SK-N-SH (cell line): ENCODE measurements at regions not wholly inside any gene's neighbourhood (a gene's known extent, or its start where the extent isn't known, plus 50 kb on each side); places are given as distances from the start of the nearest gene placed in this dataset.

ENCODE experiments used
- CTCF ChIA-PET: fragments of 300-600, 350-600 bp; formaldehyde crosslinking; extraction: SDS; loops from one replicate; lab custom pipeline; 2021; lab: Yijun Ruan, JAX
- POLR2A ChIA-PET: fragments of 350-600 bp; sonication (Branson Sonifier 250); formaldehyde crosslinking; extraction: SDS; loops from one replicate; lab custom pipeline; 2020; ENCODE audit warnings: antibody characterized with exemption, inconsistent platforms; lab: Yijun Ruan, JAX
- DNase-seq: peaks from one replicate; pipeline ENCODE4 v3.0.0; 2012
- H2AFZ ChIP-seq: fragments of 200-600 bp; sonication (generic); 2 replicates; pipeline ENCODE4 v1.8.1; 2016; ENCODE audit warnings: antibody characterized with exemption, mild to moderate bottlenecking, low read depth
- H3F3A ChIP-seq: fragments of 200-600 bp; sonication (generic); replicated peaks from 2 replicates; pipeline ENCODE3; 2016; ENCODE audit warnings: antibody characterized with exemption, mild to moderate bottlenecking; ENCODE audit not compliant: insufficient read depth
- H3K27ac ChIP-seq, 2 experiments: fragments of 200-500 bp in 1 of 2; fragments of 200-600 bp in 1 of 2; sonication (Bioruptor generic) in 1 of 2; sonication (generic), shearing (Covaris generic) in 1 of 2; 2 replicates each; pipeline versions ENCODE4 v1.5.1 to v1.6.1; 2014 to 2016; ENCODE audit warnings: low read depth in 2 of 2, inconsistent platforms in 1 of 2, low read length in 1 of 2, mild to moderate bottlenecking in 1 of 2, mixed read lengths in 1 of 2
- H3K27me3 ChIP-seq: fragments of 200-600 bp; sonication (generic), shearing (Covaris generic); 2 replicates; pipeline ENCODE4 v1.6.1; 2016; ENCODE audit warnings: mixed run types; ENCODE audit not compliant: insufficient read depth
- H3K36me3 ChIP-seq, 2 experiments: fragments of 200-500 bp in 1 of 2; fragments of 200-600 bp in 1 of 2; sonication (Bioruptor generic) in 1 of 2; sonication (generic) in 1 of 2; replicated peaks in 1 of 2; 2 replicates each; pipeline versions ENCODE3 to v1.5.1; 2014 to 2016; ENCODE audit warnings: low read length in 1 of 2, mild to moderate bottlenecking in 1 of 2; ENCODE audit not compliant: insufficient read depth in 2 of 2, control insufficient read depth in 1 of 2
- H3K4me1 ChIP-seq, 2 experiments: fragments of 200-500 bp in 1 of 2; fragments of 200-600 bp in 1 of 2; sonication (Bioruptor generic) in 1 of 2; sonication (generic), shearing (Covaris generic) in 1 of 2; 2 replicates each; pipeline versions ENCODE4 v1.5.1 to v1.6.1; 2014 to 2016; ENCODE audit warnings: low read depth in 1 of 2, low read length in 1 of 2, mixed run types in 1 of 2; ENCODE audit not compliant: insufficient read depth in 2 of 2, control insufficient read depth in 1 of 2
- H3K4me2 ChIP-seq: fragments of 200-600 bp; sonication (generic), shearing (Covaris generic); 2 replicates; pipeline ENCODE4 v1.6.1; 2017; ENCODE audit warnings: mixed run types
- H3K4me3 ChIP-seq, 2 experiments: fragments of 200-500 bp in 1 of 2; fragments of 200-600 bp in 1 of 2; sonication (Bioruptor generic) in 1 of 2; sonication (generic), shearing (Covaris generic) in 1 of 2; 2 replicates each; pipeline versions ENCODE4 v1.5.1 to v1.8.1; 2014 to 2016; ENCODE audit warnings: low read depth in 2 of 2, inconsistent platforms in 1 of 2, low read length in 1 of 2, mild to moderate bottlenecking in 1 of 2, mixed read lengths in 1 of 2, moderate library complexity in 1 of 2
- H3K79me2 ChIP-seq: fragments of 200-600 bp; sonication (generic); 2 replicates; pipeline ENCODE4 v1.8.1; 2017; ENCODE audit warnings: mild to moderate bottlenecking; ENCODE audit not compliant: insufficient read depth
- H3K9ac ChIP-seq: fragments of 200-600 bp; sonication (generic); 2 replicates; pipeline ENCODE4 v1.6.1; 2017; ENCODE audit warnings: mixed run types
- H3K9me2 ChIP-seq: fragments of 200-600 bp; sonication (generic); 2 replicates; pipeline ENCODE4 v1.6.1; 2017; ENCODE audit warnings: mixed run types
- H3K9me3 ChIP-seq: fragments of 200-600 bp; sonication (generic); 2 replicates; pipeline ENCODE4 v1.6.1; 2017; ENCODE audit warnings: mixed run types, mild to moderate bottlenecking, moderate library complexity
- H4K20me1 ChIP-seq: fragments of 200-600 bp; sonication (generic); 2 replicates; pipeline ENCODE4 v1.6.1; 2017; ENCODE audit warnings: mild to moderate bottlenecking, mixed run types; ENCODE audit not compliant: insufficient read depth
- CTCF ChIP-seq: fragments of 200-600 bp; sonication (generic); IDR thresholded peaks from 2 replicates; pipeline ENCODE4 v1.6.1; 2017; ENCODE audit warnings: antibody characterized with exemption, mild to moderate bottlenecking, moderate library complexity
- ELF1 ChIP-seq: IDR thresholded peaks from 2 replicates; pipeline ENCODE4 v1.4.0; 2012
- EP300 ChIP-seq, 2 experiments: IDR thresholded peaks; 2 replicates each; pipeline versions ENCODE4 v1.4.0 to v1.6.1; 2012; ENCODE audit warnings: borderline replicate concordance in 1 of 2, low read depth in 1 of 2, low read length in 1 of 2
- FOXM1 ChIP-seq: IDR thresholded peaks from 2 replicates; pipeline ENCODE4 v1.4.0; 2012; ENCODE audit warnings: low read depth, mild to moderate bottlenecking
- GATA2 ChIP-seq: sonication (generic); formaldehyde crosslinking; IDR thresholded peaks from 2 replicates; pipeline ENCODE4 v1.5.0; 2020; ENCODE audit warnings: mild to moderate bottlenecking, missing genetic modification reagents
- MEF2A ChIP-seq: IDR thresholded peaks from 2 replicates; pipeline ENCODE4 v1.4.0; 2012; ENCODE audit warnings: low read depth, borderline replicate concordance
- MXI1 ChIP-seq: IDR thresholded peaks from 2 replicates; pipeline ENCODE4 v1.6.1; 2012; ENCODE audit warnings: mild to moderate bottlenecking, low read depth, low read length, improper control_type of control experiment
- NFIC ChIP-seq: IDR thresholded peaks from 2 replicates; pipeline ENCODE4 v1.4.0; 2012; ENCODE audit warnings: borderline replicate concordance
- NRF1 ChIP-seq: IDR thresholded peaks from 2 replicates; pipeline ENCODE4 v1.6.1; 2012; ENCODE audit warnings: low read depth, mild to moderate bottlenecking, low read length
- RAD21 ChIP-seq: IDR thresholded peaks from 2 replicates; pipeline ENCODE4 v1.6.1; 2012; ENCODE audit warnings: mild to moderate bottlenecking, low read length
- RCOR1 ChIP-seq: fragments of 150-350 bp; IDR thresholded peaks from 2 replicates; pipeline ENCODE4 v1.6.1; 2017; ENCODE audit warnings: antibody characterized with exemption, low read length
- RXRA ChIP-seq: IDR thresholded peaks from 2 replicates; pipeline ENCODE4 v1.4.0; 2012; ENCODE audit warnings: low read depth, mild to moderate bottlenecking, borderline replicate concordance
- SMC3 ChIP-seq: IDR thresholded peaks from 2 replicates; pipeline ENCODE4 v1.6.1; 2012; ENCODE audit warnings: low read depth, low read length, improper control_type of control experiment
- TAF1 ChIP-seq: IDR thresholded peaks from 2 replicates; pipeline ENCODE4 v1.6.1; 2012; ENCODE audit warnings: low read depth, mild to moderate bottlenecking, low read length, moderate library complexity, borderline replicate concordance
- TCF12 ChIP-seq: IDR thresholded peaks from 2 replicates; pipeline ENCODE4 v1.4.0; 2012
- WGBS: methylation state at CpG from one replicate; pipeline ENCODE4 v1.1.6; 2017; ENCODE audit warnings: low lambda C conversion rate; 5-methylcytosine and 5-hydroxymethylcytosine counted together
- TF ChIP-seq, protein P1 (sequence below): IDR thresholded peaks from 2 replicates; pipeline ENCODE4; 2012
- TF ChIP-seq, protein P2 (sequence below): fragments of 150-350 bp; IDR thresholded peaks from 2 replicates; pipeline ENCODE4 v1.6.1; 2017; ENCODE audit warnings: antibody characterized with exemption, low read length, low read depth, borderline replicate concordance
- TF ChIP-seq, protein P3 (sequence below): IDR thresholded peaks from 2 replicates; pipeline ENCODE4 v1.4.0; 2012; ENCODE audit warnings: low read depth

GRCh38 chr6:56757588-56757984, 114.9 kb upstream of the DST start:
- no peaks in the 10 kb centered on the region for H3K9me3 ChIP-seq
- no peak for DNase-seq
- peak overlapping the region; percentile 15 for H3K4me2 ChIP-seq
- H3K27me3 ChIP-seq = no peaks in the 10 kb centered on the region
- TF ChIP-seq CTCF (peak; percentile 59), RCOR1 (no peak), RAD21 (peak; percentile 62), SMC3 (peak; percentile 54)
- TF ChIP-seq, protein P1, sequence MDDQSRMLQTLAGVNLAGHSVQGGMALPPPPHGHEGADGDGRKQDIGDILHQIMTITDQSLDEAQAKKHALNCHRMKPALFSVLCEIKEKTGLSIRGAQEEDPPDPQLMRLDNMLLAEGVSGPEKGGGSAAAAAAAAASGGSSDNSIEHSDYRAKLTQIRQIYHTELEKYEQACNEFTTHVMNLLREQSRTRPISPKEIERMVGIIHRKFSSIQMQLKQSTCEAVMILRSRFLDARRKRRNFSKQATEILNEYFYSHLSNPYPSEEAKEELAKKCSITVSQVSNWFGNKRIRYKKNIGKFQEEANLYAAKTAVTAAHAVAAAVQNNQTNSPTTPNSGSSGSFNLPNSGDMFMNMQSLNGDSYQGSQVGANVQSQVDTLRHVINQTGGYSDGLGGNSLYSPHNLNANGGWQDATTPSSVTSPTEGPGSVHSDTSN = no peak
- WGBS = 42% methylated on average over 1 of the region's 1 CpG
- H3K9ac ChIP-seq = no peak overlapping the region
- CTCF ChIA-PET = interaction anchor here (0.8 to 3.0 kb wide), 6 partner anchors 24 to 120 kb away, joined by 3 to 10 read pairs (median 4); no protein-coding TSS in a partner anchor
- H2AFZ ChIP-seq = no peak overlapping the region
- H3K4me3 ChIP-seq = no peak overlapping the region
- POLR2A ChIA-PET = no interaction called here
- H3K36me3 ChIP-seq = peaks cover 0 to 16% of the 10 kb centered on the region in 2 experiments
- no peaks in the 10 kb centered on the region for H3K9me2 ChIP-seq
- peaks cover 100% of the 10 kb centered on the region for H3K79me2 ChIP-seq
- peaks cover 4% of the 10 kb centered on the region for H3F3A ChIP-seq
- H3K4me1 ChIP-seq = peaks cover 13 to 57% of the 10 kb centered on the region in 2 experiments
- peaks cover 66% of the 10 kb centered on the region for H4K20me1 ChIP-seq
- H3K27ac ChIP-seq = peak overlapping the region in 1 of 2 experiments; percentile 41; a peak in 1 of 4 replicates

GRCh38 chr6:56756791-56757587, 114.3 kb upstream of the DST start:
- H3K27ac ChIP-seq = peak overlapping the region in 1 of 2 experiments; percentile 41; a peak in 2 of 4 replicates
- H4K20me1 ChIP-seq = peaks cover 60% of the 10 kb centered on the region
- ChIA-PET POLR2A (no interaction called here), CTCF (interaction anchor here (1.0 to 3.0 kb wide), 4 partner anchors 48 to 119 kb away, joined by 3 to 10 read pairs (median 5); no protein-coding TSS in a partner anchor)
- peaks cover 0 to 20% of the 10 kb centered on the region in 2 experiments for H3K36me3 ChIP-seq
- no peaks in the 10 kb centered on the region for H3K9me3 ChIP-seq
- 0 out of 2 replicates have a peak overlapping the region, but pooled peaks have one; percentile 13 for H3K9ac ChIP-seq
- H3K9me2 ChIP-seq = no peaks in the 10 kb centered on the region
- H2AFZ ChIP-seq = no peak overlapping the region
- H3F3A ChIP-seq = peaks cover 7% of the 10 kb centered on the region
- H3K4me2 ChIP-seq = peak overlapping the region; percentile 15
- TF ChIP-seq, protein P1 = no peak
- TF ChIP-seq TCF12 = no peak
- TF ChIP-seq RXRA = no peak
- TF ChIP-seq, protein P2, sequence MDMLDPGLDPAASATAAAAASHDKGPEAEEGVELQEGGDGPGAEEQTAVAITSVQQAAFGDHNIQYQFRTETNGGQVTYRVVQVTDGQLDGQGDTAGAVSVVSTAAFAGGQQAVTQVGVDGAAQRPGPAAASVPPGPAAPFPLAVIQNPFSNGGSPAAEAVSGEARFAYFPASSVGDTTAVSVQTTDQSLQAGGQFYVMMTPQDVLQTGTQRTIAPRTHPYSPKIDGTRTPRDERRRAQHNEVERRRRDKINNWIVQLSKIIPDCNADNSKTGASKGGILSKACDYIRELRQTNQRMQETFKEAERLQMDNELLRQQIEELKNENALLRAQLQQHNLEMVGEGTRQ = no peak
- TF ChIP-seq, protein P3, sequence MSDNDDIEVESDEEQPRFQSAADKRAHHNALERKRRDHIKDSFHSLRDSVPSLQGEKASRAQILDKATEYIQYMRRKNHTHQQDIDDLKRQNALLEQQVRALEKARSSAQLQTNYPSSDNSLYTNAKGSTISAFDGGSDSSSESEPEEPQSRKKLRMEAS = no peak
- no peak for TF ChIP-seq ELF1
- no peak for TF ChIP-seq SMC3
- no peak for TF ChIP-seq GATA2 (CRISPR knock-in tag)
- no peak for TF ChIP-seq NFIC
- no peak for TF ChIP-seq NRF1
- no peak for TF ChIP-seq TAF1
- no peak for TF ChIP-seq MXI1
- TF ChIP-seq EP300 (IDR thresholded peaks at IDR 0.05; ENCODE audit: borderline replicate concordance in 1 of 2, low read depth in 1 of 2, low read length in 1 of 2) = no peak
- TF ChIP-seq FOXM1 = no peak
- no peak for TF ChIP-seq MEF2A
- no peaks in the 10 kb centered on the region for H3K27me3 ChIP-seq
- H3K4me1 ChIP-seq = peaks cover 13 to 61% of the 10 kb centered on the region in 2 experiments
- no peak for DNase-seq
- peaks cover 100% of the 10 kb centered on the region for H3K79me2 ChIP-seq
- no peak overlapping the region for H3K4me3 ChIP-seq
- 85% methylated on average over 1 of the region's 1 CpG for WGBS
